ENCODE measurements at regions not wholly inside any gene's neighbourhood (a gene's known extent, or its start where the extent isn't known, plus 50 kb on each side); places are given as distances from the start of the nearest gene placed in this dataset.

DNA sequence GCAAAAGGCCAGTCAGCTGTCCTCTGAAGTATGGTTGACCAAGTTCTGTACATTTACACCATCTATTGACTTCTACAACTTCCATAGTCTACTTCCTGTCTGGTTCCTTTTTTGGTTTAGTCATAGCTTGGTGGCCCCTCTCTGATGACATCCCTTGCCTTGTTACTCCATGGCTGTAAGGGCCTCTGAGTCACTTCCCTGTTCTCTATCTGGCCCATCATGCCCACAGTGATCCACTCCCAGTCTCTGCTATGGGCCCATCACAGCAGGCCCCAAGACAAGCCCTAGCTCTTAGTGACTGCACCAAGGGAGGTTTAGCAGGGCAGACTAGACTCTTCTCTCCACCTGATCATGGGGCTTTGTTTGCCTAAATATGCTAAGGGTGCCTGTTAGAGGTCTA lies 441.6 kb downstream of the HACE1 start:
- TF ChIP-seq JUN (IDR thresholded peaks at IDR 0.05; ENCODE audit: low read depth, low read length) (no peak), EGR1 (IDR thresholded peaks at IDR 0.05; ENCODE audit: borderline replicate concordance, low read depth, low read length) (no peak), EP300 (IDR thresholded peaks at IDR 0.05; ENCODE audit: borderline replicate concordance in 1 of 2, low read depth in 2 of 2, low read length in 2 of 2) (no peak), ZNF274 (IDR thresholded peaks at IDR 0.05; ENCODE audit: borderline replicate concordance, extremely low read depth, low read length) (no peak), ASH2L (IDR thresholded peaks at IDR 0.05; ENCODE audit: low read length) (no peak), POLR2A (IDR thresholded peaks at IDR 0.05; ENCODE audit: control extremely low read depth in 1 of 2, low read depth in 2 of 2, low read length in 2 of 2) (no peak)
- TF ChIP-seq, protein P1, sequence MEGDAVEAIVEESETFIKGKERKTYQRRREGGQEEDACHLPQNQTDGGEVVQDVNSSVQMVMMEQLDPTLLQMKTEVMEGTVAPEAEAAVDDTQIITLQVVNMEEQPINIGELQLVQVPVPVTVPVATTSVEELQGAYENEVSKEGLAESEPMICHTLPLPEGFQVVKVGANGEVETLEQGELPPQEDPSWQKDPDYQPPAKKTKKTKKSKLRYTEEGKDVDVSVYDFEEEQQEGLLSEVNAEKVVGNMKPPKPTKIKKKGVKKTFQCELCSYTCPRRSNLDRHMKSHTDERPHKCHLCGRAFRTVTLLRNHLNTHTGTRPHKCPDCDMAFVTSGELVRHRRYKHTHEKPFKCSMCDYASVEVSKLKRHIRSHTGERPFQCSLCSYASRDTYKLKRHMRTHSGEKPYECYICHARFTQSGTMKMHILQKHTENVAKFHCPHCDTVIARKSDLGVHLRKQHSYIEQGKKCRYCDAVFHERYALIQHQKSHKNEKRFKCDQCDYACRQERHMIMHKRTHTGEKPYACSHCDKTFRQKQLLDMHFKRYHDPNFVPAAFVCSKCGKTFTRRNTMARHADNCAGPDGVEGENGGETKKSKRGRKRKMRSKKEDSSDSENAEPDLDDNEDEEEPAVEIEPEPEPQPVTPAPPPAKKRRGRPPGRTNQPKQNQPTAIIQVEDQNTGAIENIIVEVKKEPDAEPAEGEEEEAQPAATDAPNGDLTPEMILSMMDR (IDR thresholded peaks at IDR 0.05; ENCODE audit: control extremely low read depth in 1 of 3, insufficient read depth in 1 of 3, low read depth in 1 of 3, low read length in 3 of 3), result no peak

Measured in H1 (cell line).